ENCODE measurements at regions not wholly inside any gene's neighbourhood (a gene's known extent, or its start where the extent isn't known, plus 50 kb on each side); places are given as distances from the start of the nearest gene placed in this dataset.

- in situ Hi-C loops (cut with MboI; ENCODE audit: low sequenced_read_pairs): no loop called here
These were observed 529.9 kb downstream of the SLITRK1 start for GRCh38 chr13:83352391-83352790.

- in situ Hi-C loops (cut with MboI; ENCODE audit: low sequenced_read_pairs): no loop called here
These were observed 531.7 kb downstream of the SLITRK1 start for GRCh38 chr13:83350569-83350968.

GRCh38 chr13:83344518-83344917 lies 537.8 kb downstream of the SLITRK1 start:
- in situ Hi-C loops (cut with MboI; ENCODE audit: low sequenced_read_pairs): no loop called here

GRCh38 chr13:83340170-83340569 lies 542.1 kb downstream of the SLITRK1 start:
- in situ Hi-C loops (cut with MboI; ENCODE audit: low sequenced_read_pairs): no loop called here

- in situ Hi-C loops (cut with MboI; ENCODE audit: low sequenced_read_pairs): no loop called here
These were observed 548.5 kb downstream of the SLITRK1 start for GRCh38 chr13:83333614-83334388.

GRCh38 chr13:83332751-83333150 lies 549.5 kb downstream of the SLITRK1 start:
- in situ Hi-C loops (cut with MboI; ENCODE audit: low sequenced_read_pairs): no loop called here

- in situ Hi-C loops (cut with MboI; ENCODE audit: low sequenced_read_pairs): no loop called here
These were observed 555.2 kb downstream of the SLITRK1 start for GRCh38 chr13:83327091-83327490.

GRCh38 chr13:83325125-83325853 lies 557.0 kb downstream of the SLITRK1 start:
- in situ Hi-C loops (cut with MboI; ENCODE audit: low sequenced_read_pairs): no loop called here

GRCh38 chr13:83311886-83312577 lies 570.2 kb downstream of the SLITRK1 start:
- in situ Hi-C loops (cut with MboI; ENCODE audit: low sequenced_read_pairs): no loop called here

- in situ Hi-C loops (cut with MboI; ENCODE audit: low sequenced_read_pairs): no loop called here
These were observed 583.7 kb downstream of the SLITRK1 start for GRCh38 chr13:83298617-83299016.

- in situ Hi-C loops (cut with MboI; ENCODE audit: low sequenced_read_pairs): no loop called here
These were observed 584.5 kb downstream of the SLITRK1 start for GRCh38 chr13:83297586-83298290.

- in situ Hi-C loops (cut with MboI; ENCODE audit: low sequenced_read_pairs): no loop called here
These were observed 586.6 kb downstream of the SLITRK1 start for GRCh38 chr13:83295686-83296085.

GRCh38 chr13:83286737-83287136 lies 595.5 kb downstream of the SLITRK1 start:
- in situ Hi-C loops (cut with MboI; ENCODE audit: low sequenced_read_pairs): no loop called here

- in situ Hi-C loops (cut with MboI; ENCODE audit: low sequenced_read_pairs): no loop called here
These were observed 600.6 kb downstream of the SLITRK1 start for GRCh38 chr13:83281654-83282053.

- in situ Hi-C loops (cut with MboI; ENCODE audit: low sequenced_read_pairs): no loop called here
These were observed 607.6 kb downstream of the SLITRK1 start for GRCh38 chr13:83274679-83275078.

GRCh38 chr13:83272652-83273240 lies 609.5 kb downstream of the SLITRK1 start:
- in situ Hi-C loops (cut with MboI; ENCODE audit: low sequenced_read_pairs): no loop called here

GRCh38 chr13:83272076-83272475 lies 610.2 kb downstream of the SLITRK1 start:
- in situ Hi-C loops (cut with MboI; ENCODE audit: low sequenced_read_pairs): no loop called here

- in situ Hi-C loops (cut with MboI; ENCODE audit: low sequenced_read_pairs): no loop called here
These were observed 617.0 kb downstream of the SLITRK1 start for GRCh38 chr13:83265279-83265678.

- in situ Hi-C loops (cut with MboI; ENCODE audit: low sequenced_read_pairs): no loop called here
These were observed 633.5 kb downstream of the SLITRK1 start for GRCh38 chr13:83248751-83249150.

- in situ Hi-C loops (cut with MboI; ENCODE audit: low sequenced_read_pairs): no loop called here
These were observed 649.6 kb downstream of the SLITRK1 start for GRCh38 chr13:83232626-83233025.

Measured in HL-60/S4 treated with phorbol 12-myristate 13-acetate at 8.2 ng/mL for 4 days and 3 days (cell line).